GM18517 (cell line): ENCODE measurements at regions not wholly inside any gene's neighbourhood (a gene's known extent, or its start where the extent isn't known, plus 50 kb on each side); places are given as distances from the start of the nearest gene placed in this dataset.
"Not testable (repeated sequence)": the region's sequence is repeated elsewhere in the genome, so short reads cannot be mapped to it uniquely, and the experiment has no call there.

Experiments used
- ATAC-seq: cut with Tn5 transposase; IDR thresholded peaks from one replicate; pipeline ENCODE4 v1.9.1; 2021; ENCODE audit warnings: mild to moderate bottlenecking, moderate library complexity; ENCODE audit not compliant: unreplicated experiment

DNA sequence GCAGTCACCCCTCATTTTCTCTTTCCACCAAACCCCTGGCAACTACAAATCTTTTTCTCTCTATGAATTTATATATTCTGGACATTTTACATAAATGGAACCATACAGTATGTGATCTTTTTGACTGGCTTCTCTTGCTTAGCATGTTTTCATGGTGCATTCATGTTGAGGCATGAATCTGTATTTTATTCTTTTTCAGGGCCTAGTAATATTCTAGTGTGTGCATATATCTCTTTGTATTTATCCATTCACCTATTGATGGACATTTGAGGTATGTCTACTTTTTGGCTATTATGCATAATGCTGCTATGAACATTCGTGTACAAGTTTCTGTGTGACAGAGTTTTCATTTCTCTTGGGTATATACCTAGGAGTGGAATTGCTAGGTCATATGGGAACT is 78.2 kb downstream of the HACD1 start:
- ATAC-seq, result no peak

- ATAC-seq, result no peak
Observed at GRCh38 chr10:17537281-17537680, 79.9 kb downstream of the HACD1 start.

DNA sequence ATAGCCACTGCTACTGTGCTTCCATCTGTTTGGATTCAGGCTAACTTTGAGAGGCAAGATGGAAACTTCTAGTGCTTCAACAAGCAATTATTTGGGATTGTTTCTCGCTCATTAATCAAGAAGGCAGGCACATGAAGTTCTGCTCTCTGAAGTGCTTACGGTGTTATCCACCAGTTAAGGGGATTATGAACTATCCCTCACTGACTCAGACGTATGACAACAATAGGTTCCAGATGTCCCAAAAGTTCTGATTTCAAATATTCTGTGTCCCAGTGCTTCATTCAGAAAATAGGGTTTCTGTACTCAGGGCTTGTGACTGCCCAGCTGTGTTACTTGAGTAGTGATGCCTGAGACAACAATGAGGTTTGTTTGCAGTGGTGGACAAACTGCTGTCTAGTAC is 81.0 kb downstream of the HACD1 start:
- ATAC-seq, result no peak

DNA sequence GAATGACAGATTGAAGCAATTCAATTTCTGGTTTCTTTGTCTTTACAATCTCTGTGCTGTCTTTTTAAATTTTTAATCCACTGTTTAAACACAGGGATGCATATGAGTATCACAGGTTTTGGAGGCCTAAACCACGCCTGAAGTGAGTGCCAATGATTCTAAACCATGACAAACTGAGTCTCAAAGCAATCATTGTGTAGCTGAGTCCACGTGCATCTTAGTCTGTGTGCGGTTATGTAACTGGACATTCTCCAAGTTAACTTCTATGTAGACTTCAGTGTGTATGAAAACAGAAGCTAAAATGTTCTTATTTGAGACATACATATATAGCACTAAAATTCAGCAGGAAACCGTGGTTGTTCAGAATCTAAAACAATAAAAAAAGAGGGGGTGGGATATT is 79.3 kb upstream of the ST8SIA6 start:
- no peak for ATAC-seq

GRCh38 chr10:17528306-17528862 is 74.0 kb upstream of the ST8SIA6 start:
- no peak for ATAC-seq

GRCh38 chr10:17527514-17528146 is 73.2 kb upstream of the ST8SIA6 start:
- ATAC-seq, result no peak

- not testable (repeated sequence) for ATAC-seq
Observed at GRCh38 chr10:17526571-17526970, 72.2 kb upstream of the ST8SIA6 start.

DNA sequence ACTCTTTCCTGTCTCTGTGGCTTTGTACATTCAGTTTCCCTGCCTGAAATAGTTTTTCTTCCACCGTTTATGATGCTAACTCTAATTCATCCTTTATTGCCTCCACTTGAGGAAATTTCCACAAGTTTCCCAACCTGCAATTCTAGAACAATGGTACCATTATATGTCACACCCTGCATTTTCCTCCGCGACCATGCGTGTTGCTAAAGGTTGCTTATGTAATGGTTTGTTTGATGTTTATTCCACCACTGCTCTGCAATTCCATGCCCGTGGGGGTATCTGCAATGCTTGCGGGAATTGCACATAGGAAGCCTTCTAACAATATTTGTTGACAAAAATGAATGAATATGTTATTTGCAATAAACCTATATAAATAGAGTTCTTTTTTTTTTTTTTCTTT is 69.5 kb upstream of the ST8SIA6 start:
- no peak for ATAC-seq

GRCh38 chr10:17523246-17523753 is 68.9 kb upstream of the ST8SIA6 start:
- no peak for ATAC-seq

- not testable (repeated sequence) for ATAC-seq
Observed at GRCh38 chr10:17522269-17522668, 67.9 kb upstream of the ST8SIA6 start.

DNA sequence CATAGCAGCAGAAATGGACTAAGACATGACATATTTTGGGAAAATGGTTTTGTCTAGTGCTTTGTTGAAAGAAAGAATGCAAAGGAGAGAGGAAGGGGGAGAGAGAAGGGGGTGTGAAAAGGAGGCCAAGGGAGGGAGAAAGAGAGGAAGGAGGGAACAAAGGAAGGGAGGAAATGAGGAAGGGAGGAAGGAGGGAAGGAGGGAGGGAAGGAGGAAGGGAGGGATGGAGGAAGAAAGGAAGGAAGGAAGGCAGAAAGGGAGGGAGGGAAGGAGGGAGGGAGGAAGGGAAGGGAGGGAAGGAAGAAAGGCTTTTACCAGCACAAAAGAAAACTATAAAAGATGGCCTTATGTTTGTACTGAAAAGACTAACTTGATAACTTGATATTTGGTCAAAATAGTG is 65.1 kb upstream of the ST8SIA6 start:
- ATAC-seq, result no peak

GRCh38 chr10:17518338-17518737 is 63.9 kb upstream of the ST8SIA6 start:
- no peak for ATAC-seq

DNA sequence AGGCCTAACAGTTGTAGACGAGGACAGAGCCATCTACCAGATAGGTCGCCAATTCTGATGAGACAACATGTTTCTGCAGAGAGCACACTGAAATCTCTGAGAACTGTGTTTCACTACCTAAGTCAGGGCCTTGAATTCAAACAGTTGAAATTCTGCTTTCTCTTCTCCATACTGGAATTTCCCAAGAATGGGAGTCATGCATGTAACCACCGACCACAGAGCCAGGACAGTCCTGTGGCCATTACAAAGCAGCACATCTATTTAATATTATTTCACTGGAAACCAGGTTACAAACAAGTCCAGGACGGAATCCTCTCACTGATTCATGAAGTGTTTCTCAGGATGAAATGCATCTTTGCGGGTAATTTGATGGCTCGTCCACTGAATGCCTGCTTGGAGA is 62.0 kb upstream of the ST8SIA6 start:
- no peak for ATAC-seq

DNA sequence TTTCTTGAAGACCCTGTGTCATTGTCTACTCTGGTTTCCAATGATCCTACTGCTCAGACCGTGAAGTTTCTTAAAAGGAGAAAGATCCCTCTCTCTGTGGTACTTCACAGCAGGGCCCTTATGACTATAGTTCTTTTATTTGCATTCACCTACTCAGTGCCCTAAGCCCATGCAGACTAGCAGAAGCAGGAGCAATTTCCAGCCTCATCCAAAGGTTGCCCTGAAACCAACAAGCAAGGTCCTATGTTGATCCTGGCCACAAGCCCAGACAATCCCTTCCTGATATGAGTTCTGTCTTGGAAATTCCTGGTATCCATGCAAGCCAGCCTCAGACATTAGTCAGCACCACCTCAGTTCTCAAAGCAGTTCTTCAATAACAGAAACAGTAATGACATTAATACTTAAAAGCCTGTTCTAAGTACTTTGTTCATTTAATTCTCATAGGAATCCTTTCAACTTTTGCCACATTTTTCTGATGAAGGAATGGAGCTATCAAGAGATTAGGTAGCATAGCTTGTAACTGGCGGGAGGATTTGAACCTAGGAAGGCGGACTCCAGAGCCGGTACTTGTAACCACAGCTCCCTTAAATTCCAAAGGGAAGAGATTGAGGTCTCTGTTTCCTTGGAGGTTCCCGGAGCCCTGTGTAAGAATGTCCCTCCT is 58.1 kb upstream of the ST8SIA6 start:
- ATAC-seq, result no peak

DNA sequence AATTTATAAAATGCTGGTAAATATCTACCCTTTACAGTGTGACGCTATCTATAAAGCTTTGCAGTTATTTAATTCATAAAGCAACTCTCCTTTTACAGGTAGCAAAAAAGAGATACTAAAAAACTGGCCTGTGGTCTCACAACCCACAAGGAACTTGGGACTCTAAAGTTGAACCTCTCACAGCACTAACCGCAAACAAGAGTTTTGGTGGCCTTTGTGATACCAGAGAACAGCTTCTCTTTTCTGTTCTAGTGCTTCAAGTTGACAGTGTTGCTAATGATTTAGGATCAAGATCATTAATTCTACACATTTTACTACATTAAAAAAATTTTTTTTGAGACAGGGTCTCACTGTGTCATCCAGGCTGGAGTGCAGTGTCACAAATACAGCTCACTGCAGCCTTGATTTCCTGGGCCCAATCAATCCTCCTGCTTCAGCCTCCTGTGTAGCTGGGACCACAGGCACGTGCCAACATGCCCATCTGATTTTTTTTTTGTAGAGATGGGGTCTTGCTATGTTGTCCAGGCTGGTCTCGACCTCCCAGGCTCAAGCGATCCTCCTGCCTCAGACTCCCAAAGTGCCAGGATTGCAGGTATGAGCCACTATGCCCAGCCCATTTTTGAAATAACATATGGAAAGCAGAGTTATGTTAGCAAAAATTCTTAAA is 56.0 kb upstream of the ST8SIA6 start:
- peak; percentile 70 for ATAC-seq

DNA sequence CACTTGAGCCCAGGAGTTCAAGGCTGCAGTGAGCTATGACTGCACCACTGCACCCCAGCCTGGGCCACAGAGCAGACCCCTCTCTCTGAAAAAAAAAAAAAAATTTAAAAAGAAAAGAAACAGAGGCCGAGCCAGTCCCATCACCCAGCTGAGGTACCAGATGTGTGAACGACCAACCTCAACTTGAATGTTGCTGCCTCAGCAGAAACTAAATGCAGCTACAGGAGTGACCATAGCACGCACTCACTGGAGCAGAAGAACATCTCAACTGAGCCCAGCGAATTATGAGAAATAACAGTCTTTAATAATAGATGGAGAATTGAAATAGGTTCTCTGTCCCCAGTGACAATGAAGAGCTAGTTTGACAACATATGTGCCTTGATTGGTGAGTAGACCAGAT is 53.1 kb upstream of the ST8SIA6 start:
- no peak for ATAC-seq

- ATAC-seq, result no peak
Observed at GRCh38 chr10:17506856-17507471, 52.6 kb upstream of the ST8SIA6 start.

- no peak for ATAC-seq
Observed at GRCh38 chr10:17506390-17506789, 52.0 kb upstream of the ST8SIA6 start.

GRCh38 chr10:17504547-17505245 is 50.3 kb upstream of the ST8SIA6 start:
- no peak for ATAC-seq
